ENCODE measurements at regions not wholly inside any gene's neighbourhood (a gene's known extent, or its start where the extent isn't known, plus 50 kb on each side); places are given as distances from the start of the nearest gene placed in this dataset.

- H3K4me1 ChIP-seq (ENCODE audit: control insufficient read depth, insufficient read depth, low read length) = no peaks in the 10 kb centered on the region
- TF ChIP-seq ZNF223 (tag by site-specific recombination; IDR thresholded peaks at IDR 0.05) = no peak
- TF ChIP-seq ZNF610 (tag by site-specific recombination; IDR thresholded peaks at IDR 0.05; ENCODE audit: borderline replicate concordance) = no peak
- ChIA-PET CTCF (interaction anchor here (0.6 to 1.8 kb wide), 2 partner anchors 14 to 124 kb away, joined by 3 to 5 read pairs; no protein-coding TSS in a partner anchor), POLR2A (no interaction called here)
- no peaks in the 10 kb centered on the region for H3K9me3 ChIP-seq (ENCODE audit: control insufficient read depth, insufficient read depth, low read depth, low read length)
- no peak overlapping the region for H3K27ac ChIP-seq (ENCODE audit: extremely low read depth, low read depth, low read length)
- H3K36me3 ChIP-seq (ENCODE audit: control insufficient read depth in 2 of 2, insufficient read depth in 1 of 2, low read length in 2 of 2) = no peaks in the 10 kb centered on the region
- H3K4me3 ChIP-seq (ENCODE audit: low read depth, low read length) = no peak overlapping the region
These were observed 62.4 kb upstream of the GCFC2 start for GRCh38 chr2:75772908-75773630.

GRCh38 chr2:75765798-75766197 is 55.1 kb upstream of the GCFC2 start:
- no peak overlapping the region for H3K27ac ChIP-seq (ENCODE audit: extremely low read depth, low read depth, low read length)
- H3K9me3 ChIP-seq (ENCODE audit: control insufficient read depth, insufficient read depth, low read depth, low read length) = no peaks in the 10 kb centered on the region
- H3K36me3 ChIP-seq (ENCODE audit: control insufficient read depth in 2 of 2, insufficient read depth in 1 of 2, low read length in 2 of 2) = no peaks in the 10 kb centered on the region
- H3K4me1 ChIP-seq (ENCODE audit: control insufficient read depth, insufficient read depth, low read length) = no peaks in the 10 kb centered on the region
- no peak overlapping the region for H3K4me3 ChIP-seq (ENCODE audit: low read depth, low read length)
- TF ChIP-seq, protein P1, sequence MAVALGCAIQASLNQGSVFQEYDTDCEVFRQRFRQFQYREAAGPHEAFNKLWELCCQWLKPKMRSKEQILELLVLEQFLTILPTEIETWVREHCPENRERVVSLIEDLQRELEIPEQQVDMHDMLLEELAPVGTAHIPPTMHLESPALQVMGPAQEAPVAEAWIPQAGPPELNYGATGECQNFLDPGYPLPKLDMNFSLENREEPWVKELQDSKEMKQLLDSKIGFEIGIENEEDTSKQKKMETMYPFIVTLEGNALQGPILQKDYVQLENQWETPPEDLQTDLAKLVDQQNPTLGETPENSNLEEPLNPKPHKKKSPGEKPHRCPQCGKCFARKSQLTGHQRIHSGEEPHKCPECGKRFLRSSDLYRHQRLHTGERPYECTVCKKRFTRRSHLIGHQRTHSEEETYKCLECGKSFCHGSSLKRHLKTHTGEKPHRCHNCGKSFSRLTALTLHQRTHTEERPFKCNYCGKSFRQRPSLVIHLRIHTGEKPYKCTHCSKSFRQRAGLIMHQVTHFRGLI (tag by site-specific recombination; IDR thresholded peaks at IDR 0.05) = no peak
- TF ChIP-seq ZBTB20 (tag by site-specific recombination; IDR thresholded peaks at IDR 0.05) = no peak
- TF ChIP-seq, protein P2, sequence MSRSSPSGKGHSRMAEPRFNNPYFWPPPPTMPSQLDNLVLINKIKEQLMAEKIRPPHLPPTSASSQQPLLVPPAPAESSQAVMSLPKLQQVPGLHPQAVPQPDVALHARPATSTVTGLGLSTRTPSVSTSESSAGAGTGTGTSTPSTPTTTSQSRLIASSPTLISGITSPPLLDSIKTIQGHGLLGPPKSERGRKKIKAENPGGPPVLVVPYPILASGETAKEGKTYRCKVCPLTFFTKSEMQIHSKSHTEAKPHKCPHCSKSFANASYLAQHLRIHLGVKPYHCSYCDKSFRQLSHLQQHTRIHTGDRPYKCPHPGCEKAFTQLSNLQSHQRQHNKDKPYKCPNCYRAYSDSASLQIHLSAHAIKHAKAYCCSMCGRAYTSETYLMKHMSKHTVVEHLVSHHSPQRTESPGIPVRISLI (tag by site-specific recombination; IDR thresholded peaks at IDR 0.05) = no peak
- no peak for TF ChIP-seq ZNF366 (tag by site-specific recombination; conservative IDR thresholded peaks at IDR 0.05)
- no peak for TF ChIP-seq HOXC10 (CRISPR knock-in tag; IDR thresholded peaks at IDR 0.05)
- no peak for TF ChIP-seq ZNF521 (tag by site-specific recombination; IDR thresholded peaks at IDR 0.05)
- TF ChIP-seq, protein P3, sequence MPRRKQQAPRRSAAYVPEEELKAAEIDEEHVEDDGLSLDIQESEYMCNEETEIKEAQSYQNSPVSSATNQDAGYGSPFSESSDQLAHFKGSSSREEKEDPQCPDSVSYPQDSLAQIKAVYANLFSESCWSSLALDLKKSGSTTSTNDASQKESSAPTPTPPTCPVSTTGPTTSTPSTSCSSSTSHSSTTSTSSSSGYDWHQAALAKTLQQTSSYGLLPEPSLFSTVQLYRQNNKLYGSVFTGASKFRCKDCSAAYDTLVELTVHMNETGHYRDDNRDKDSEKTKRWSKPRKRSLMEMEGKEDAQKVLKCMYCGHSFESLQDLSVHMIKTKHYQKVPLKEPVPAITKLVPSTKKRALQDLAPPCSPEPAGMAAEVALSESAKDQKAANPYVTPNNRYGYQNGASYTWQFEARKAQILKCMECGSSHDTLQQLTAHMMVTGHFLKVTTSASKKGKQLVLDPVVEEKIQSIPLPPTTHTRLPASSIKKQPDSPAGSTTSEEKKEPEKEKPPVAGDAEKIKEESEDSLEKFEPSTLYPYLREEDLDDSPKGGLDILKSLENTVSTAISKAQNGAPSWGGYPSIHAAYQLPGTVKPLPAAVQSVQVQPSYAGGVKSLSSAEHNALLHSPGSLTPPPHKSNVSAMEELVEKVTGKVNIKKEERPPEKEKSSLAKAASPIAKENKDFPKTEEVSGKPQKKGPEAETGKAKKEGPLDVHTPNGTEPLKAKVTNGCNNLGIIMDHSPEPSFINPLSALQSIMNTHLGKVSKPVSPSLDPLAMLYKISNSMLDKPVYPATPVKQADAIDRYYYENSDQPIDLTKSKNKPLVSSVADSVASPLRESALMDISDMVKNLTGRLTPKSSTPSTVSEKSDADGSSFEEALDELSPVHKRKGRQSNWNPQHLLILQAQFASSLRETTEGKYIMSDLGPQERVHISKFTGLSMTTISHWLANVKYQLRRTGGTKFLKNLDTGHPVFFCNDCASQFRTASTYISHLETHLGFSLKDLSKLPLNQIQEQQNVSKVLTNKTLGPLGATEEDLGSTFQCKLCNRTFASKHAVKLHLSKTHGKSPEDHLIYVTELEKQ (tag by site-specific recombination; IDR thresholded peaks at IDR 0.05; ENCODE audit: borderline replicate concordance) = no peak
- TF ChIP-seq ZNF624 (tag by site-specific recombination; IDR thresholded peaks at IDR 0.05) = no peak
- no peak for TF ChIP-seq SETDB1 (IDR thresholded peaks at IDR 0.05; ENCODE audit: insufficient read length, low read length)
- TF ChIP-seq ZNF791 (tag by site-specific recombination; IDR thresholded peaks at IDR 0.05) = no peak
- TF ChIP-seq GLI2 (tag by site-specific recombination; IDR thresholded peaks at IDR 0.05; ENCODE audit: borderline replicate concordance, low read depth) = no peak
- ChIA-PET POLR2A (no interaction called here), CTCF (no interaction called here)

- Histone ChIP-seq H3K36me3 (ENCODE audit: control insufficient read depth in 2 of 2, insufficient read depth in 1 of 2, low read length in 2 of 2) (no peaks in the 10 kb centered on the region), H3K27ac (ENCODE audit: extremely low read depth, low read depth, low read length) (no peak overlapping the region), H3K4me3 (ENCODE audit: low read depth, low read length) (no peak overlapping the region), H3K4me1 (ENCODE audit: control insufficient read depth, insufficient read depth, low read length) (no peaks in the 10 kb centered on the region), H3K9me3 (ENCODE audit: control insufficient read depth, insufficient read depth, low read depth, low read length) (no peaks in the 10 kb centered on the region)
- ChIA-PET POLR2A (no interaction called here), CTCF (no interaction called here)
- no peak for TF ChIP-seq ZNF239 (tag by site-specific recombination; IDR thresholded peaks at IDR 0.05)
- TF ChIP-seq ZXDB (tag by site-specific recombination; IDR thresholded peaks at IDR 0.05) = no peak
- no peak for TF ChIP-seq ZNF621 (tag by site-specific recombination; IDR thresholded peaks at IDR 0.05)
- no peak for TF ChIP-seq ZNF670 (tag by site-specific recombination; IDR thresholded peaks at IDR 0.05; ENCODE audit: low read depth)
- no peak for TF ChIP-seq ZSCAN18 (tag by site-specific recombination; IDR thresholded peaks at IDR 0.05)
- TF ChIP-seq, protein P4, sequence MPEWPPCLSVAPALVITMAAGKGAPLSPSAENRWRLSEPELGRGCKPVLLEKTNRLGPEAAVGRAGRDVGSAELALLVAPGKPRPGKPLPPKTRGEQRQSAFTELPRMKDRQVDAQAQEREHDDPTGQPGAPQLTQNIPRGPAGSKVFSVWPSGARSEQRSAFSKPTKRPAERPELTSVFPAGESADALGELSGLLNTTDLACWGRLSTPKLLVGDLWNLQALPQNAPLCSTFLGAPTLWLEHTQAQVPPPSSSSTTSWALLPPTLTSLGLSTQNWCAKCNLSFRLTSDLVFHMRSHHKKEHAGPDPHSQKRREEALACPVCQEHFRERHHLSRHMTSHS (tag by site-specific recombination; IDR thresholded peaks at IDR 0.05) = no peak
- TF ChIP-seq, protein P5, sequence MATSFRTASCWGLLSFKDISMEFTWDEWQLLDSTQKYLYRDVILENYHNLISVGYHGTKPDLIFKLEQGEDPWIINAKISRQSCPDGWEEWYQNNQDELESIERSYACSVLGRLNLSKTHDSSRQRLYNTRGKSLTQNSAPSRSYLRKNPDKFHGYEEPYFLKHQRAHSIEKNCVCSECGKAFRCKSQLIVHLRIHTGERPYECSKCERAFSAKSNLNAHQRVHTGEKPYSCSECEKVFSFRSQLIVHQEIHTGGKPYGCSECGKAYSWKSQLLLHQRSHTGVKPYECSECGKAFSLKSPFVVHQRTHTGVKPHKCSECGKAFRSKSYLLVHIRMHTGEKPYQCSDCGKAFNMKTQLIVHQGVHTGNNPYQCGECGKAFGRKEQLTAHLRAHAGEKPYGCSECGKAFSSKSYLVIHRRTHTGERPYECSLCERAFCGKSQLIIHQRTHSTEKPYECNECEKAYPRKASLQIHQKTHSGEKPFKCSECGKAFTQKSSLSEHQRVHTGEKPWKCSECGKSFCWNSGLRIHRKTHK (tag by site-specific recombination; IDR thresholded peaks at IDR 0.05) = no peak
- no peak for TF ChIP-seq ZFP69B (tag by site-specific recombination; IDR thresholded peaks at IDR 0.05)
- TF ChIP-seq SP7 (tag by site-specific recombination; IDR thresholded peaks at IDR 0.05) = no peak
These were observed 53.9 kb upstream of the GCFC2 start for GRCh38 chr2:75764611-75765010.

All from HEK293 (cell line).